Right atrium auricular region (tissue), 2 donors: ENCODE measurements at regions not wholly inside any gene's neighbourhood (a gene's known extent, or its start where the extent isn't known, plus 50 kb on each side); places are given as distances from the start of the nearest gene placed in this dataset.
"Not testable (repeated sequence)": the region's sequence is repeated elsewhere in the genome, so short reads cannot be mapped to it uniquely, and the experiment has no call there.

Source experiments
- DNase-seq: peaks from one replicate; pipeline ENCODE4 v3.0.0-alpha.2; 2019; ENCODE audit warnings: low spot score
- H3K27ac ChIP-seq, 2 donors: fragments of 200-600 bp; sonication (generic); 1 replicate in 1 of 2; 2 replicates in 1 of 2; pipeline ENCODE4 v1.5.1; 2016 to 2019
- H3K27me3 ChIP-seq, 2 donors: fragments of 200-600 bp; sonication (generic); one replicate each; pipeline versions ENCODE4 v1.5.1 to v1.6.0; 2017 to 2019
- H3K36me3 ChIP-seq: fragments of 200-600 bp; sonication (generic); one replicate; pipeline ENCODE4 v1.5.1; 2016
- H3K4me1 ChIP-seq, 2 donors: fragments of 200-600 bp; sonication (generic); one replicate each; pipeline versions ENCODE4 v1.5.1 to v1.6.0; 2017 to 2019
- H3K4me3 ChIP-seq, 2 donors: fragments of 200-600 bp; sonication (generic); 1 replicate in 1 of 2; 2 replicates in 1 of 2; pipeline ENCODE4 v1.5.1; 2017 to 2019; ENCODE audit warnings: mild to moderate bottlenecking in 1 of 2, moderate library complexity in 1 of 2
- H3K9me3 ChIP-seq, 2 donors: fragments of 200-600 bp; sonication (generic); one replicate each; pipeline ENCODE4 v1.5.1; 2019
- TF ChIP-seq, protein P1 (sequence below), 2 donors: fragments of 200-600 bp; sonication (generic); IDR thresholded peaks; one replicate each; pipeline ENCODE4 v1.5.1; 2019; ENCODE audit warnings: antibody characterized with exemption in 2 of 2

DNA sequence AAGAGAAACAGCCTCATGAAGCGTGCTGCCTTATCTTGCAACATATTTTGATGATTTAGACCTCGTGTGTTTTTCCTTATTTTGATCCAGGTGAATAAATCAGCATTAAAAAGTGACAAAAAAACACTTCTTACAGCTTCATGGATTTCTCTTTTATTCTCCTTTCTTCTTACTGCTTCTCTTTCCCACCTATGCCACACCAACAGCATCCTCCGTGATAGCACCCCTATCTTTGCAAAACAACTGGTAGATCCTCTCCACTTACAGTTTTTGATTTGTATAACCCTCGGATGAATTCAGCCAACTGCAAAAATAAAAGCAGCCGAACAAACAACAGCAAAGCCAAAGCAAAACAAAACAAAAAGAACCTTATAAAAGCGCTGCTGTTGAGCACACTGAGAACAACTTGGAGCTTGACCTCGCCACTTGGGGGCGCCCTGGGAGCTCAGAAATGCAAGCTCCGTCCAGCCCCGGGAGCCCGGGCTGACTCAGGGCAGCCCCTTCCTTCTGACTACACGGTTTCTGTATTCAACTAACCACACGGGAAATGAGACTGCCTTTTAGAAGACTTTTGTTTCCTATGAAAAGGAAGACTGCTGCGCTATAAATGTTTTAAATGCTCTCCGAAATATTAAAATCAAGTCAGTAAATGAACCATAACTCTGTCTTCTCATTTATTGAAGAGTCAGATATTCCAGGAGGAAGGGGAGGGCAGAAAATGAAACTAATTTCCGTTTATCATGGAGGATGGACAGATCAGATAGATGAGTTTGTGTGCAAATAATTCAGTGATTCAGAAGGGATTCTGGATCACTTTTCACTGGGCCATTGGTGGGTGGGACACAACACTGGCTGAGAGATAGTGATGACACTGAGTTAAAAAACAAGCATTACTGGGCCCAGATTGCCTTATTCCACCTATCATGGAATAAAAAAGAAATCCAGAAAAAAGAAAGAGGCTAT lies 186.8 kb downstream of the ATP6V0E2 start:
- not testable (repeated sequence) for H3K9me3 ChIP-seq, H3K4me3 ChIP-seq, H3K27me3 ChIP-seq, H3K36me3 ChIP-seq, H3K4me1 ChIP-seq, H3K27ac ChIP-seq
- DNase-seq, result peak; percentile 80
- TF ChIP-seq, protein P1, sequence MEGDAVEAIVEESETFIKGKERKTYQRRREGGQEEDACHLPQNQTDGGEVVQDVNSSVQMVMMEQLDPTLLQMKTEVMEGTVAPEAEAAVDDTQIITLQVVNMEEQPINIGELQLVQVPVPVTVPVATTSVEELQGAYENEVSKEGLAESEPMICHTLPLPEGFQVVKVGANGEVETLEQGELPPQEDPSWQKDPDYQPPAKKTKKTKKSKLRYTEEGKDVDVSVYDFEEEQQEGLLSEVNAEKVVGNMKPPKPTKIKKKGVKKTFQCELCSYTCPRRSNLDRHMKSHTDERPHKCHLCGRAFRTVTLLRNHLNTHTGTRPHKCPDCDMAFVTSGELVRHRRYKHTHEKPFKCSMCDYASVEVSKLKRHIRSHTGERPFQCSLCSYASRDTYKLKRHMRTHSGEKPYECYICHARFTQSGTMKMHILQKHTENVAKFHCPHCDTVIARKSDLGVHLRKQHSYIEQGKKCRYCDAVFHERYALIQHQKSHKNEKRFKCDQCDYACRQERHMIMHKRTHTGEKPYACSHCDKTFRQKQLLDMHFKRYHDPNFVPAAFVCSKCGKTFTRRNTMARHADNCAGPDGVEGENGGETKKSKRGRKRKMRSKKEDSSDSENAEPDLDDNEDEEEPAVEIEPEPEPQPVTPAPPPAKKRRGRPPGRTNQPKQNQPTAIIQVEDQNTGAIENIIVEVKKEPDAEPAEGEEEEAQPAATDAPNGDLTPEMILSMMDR (IDR thresholded peaks at IDR 0.05), result peak; percentile 17 to 50

DNA sequence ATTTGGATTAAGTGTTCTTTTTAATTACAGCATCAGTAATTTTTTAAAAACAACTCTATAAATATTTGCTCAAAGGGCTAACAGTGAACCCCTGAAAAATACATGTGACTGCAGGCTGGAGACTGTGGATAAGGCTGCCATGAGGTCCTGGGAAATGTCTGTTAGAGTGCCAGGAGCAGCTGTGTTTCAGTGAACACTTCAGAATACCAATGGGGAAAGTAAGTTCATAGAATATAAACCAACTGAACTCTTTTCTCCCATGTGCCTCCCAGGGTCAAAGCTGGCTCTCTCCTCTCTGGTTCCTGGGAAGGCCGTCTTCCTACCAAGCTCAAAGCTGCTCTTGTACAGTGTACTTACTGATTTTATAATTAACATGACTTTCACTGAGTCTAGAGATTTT lies 189.4 kb downstream of the ATP6V0E2 start:
- not testable (repeated sequence) for H3K9me3 ChIP-seq

DNA sequence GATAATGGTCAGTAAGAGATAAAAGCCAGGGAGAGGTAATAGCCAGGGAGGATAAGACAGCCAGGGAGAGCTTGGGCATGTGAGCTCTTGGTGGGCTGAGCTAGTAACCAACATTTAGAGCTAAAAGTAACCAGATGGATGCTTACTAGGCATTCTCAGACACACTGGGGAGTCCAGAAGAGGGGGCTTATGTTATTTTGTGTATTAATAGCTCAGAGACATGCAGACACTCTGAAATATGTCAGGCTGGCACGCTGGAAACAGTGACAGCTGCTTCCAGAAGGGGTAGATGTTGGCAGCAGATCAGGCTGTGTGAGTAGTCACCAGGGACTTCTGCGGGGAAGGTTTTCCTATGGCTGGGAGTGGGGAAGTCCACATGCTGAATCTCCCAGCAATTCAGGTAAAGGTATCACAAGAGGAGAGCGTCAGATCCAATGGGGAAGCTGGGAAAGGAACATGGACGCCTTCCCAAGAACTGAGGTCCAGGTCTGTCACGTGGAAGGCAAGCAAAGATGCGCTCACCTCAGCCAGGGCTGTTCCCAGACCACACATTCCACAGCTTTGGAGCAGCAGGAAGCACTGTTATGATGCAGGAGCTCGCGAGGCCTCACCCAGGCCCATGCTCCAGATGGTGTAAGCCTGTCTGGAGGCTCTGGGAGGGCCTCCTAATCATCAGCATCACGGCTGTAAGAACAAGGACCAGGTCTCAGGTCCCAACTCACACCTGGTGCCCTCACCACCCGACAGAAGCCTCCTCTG lies 196.0 kb downstream of the ATP6V0E2 start:
- H3K36me3 ChIP-seq, H3K4me3 ChIP-seq, H3K9me3 ChIP-seq, H3K27me3 ChIP-seq, H3K4me1 ChIP-seq, H3K27ac ChIP-seq, DNase-seq: not testable (repeated sequence)

More for the DNA sequence above, 189.4 kb downstream of the ATP6V0E2 start:
- DNase-seq, H3K4me1 ChIP-seq, H3K27ac ChIP-seq, H3K27me3 ChIP-seq, H3K36me3 ChIP-seq, H3K4me3 ChIP-seq: not testable (repeated sequence)

DNA sequence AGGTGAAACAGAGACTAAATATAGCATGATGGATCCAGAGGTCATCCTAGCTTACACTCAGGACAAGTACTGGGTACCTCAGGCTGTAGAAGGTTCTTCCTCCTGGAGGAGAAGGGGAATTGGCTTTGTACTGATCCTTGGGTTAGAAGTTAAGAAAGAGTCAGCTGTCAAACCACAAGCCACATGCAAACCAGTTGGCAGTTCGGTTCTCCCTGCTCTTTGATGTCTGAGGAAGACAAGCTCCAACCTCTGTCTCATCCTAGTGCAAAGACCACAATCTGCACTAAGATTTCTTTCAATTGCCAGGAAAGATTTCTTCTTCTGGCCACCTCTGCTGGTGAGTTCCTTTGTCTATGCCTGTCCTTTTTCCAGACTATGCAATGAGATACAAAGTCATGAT lies 203.8 kb downstream of the ATP6V0E2 start:
- not testable (repeated sequence) for H3K4me3 ChIP-seq, H3K27ac ChIP-seq, H3K4me1 ChIP-seq, DNase-seq, H3K27me3 ChIP-seq, H3K36me3 ChIP-seq, H3K9me3 ChIP-seq

DNA sequence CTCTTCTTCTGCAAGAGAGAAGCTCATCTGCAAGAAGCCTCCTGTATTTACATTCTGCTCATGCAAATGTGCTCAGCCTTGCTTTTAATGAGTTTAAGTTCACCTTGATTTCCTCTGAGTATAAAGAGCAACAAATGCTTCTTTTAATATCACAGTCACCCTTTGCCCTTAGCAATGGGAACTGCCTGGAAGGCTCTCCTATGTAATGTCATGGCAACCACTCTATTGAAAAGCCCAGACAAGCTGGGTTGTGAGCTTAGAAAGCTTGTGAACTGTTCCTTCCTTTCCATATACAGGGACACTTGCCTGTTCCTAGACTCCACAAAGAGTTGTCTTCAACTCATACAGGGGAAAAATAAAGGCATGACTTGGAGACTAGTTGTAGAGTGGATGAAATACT lies 208.1 kb downstream of the ATP6V0E2 start:
- H3K27ac ChIP-seq, H3K36me3 ChIP-seq, H3K9me3 ChIP-seq, H3K4me1 ChIP-seq, H3K27me3 ChIP-seq, H3K4me3 ChIP-seq, DNase-seq: not testable (repeated sequence)

DNA sequence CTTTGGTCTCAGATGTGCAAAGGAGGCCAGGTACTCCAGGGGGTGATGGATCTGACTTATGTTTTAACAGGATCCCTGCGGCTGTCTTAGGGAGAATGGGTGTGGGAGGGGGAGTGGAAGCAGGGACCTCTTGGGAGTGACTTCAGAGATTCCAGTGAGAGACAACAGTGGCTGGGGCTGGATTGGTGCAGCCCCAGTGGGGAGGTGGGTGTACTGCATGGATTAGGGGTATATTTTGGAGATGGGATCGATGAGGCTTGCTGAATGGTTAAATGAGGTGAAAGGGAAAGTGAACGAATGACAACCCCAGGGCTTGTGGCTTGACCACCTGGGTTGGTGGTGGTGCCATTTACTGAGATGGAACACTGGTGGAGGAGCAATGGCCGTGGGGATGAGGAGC lies 211.0 kb downstream of the ATP6V0E2 start:
- H3K4me3 ChIP-seq, H3K27ac ChIP-seq, DNase-seq, H3K36me3 ChIP-seq, H3K4me1 ChIP-seq, H3K27me3 ChIP-seq, H3K9me3 ChIP-seq: not testable (repeated sequence)

DNA sequence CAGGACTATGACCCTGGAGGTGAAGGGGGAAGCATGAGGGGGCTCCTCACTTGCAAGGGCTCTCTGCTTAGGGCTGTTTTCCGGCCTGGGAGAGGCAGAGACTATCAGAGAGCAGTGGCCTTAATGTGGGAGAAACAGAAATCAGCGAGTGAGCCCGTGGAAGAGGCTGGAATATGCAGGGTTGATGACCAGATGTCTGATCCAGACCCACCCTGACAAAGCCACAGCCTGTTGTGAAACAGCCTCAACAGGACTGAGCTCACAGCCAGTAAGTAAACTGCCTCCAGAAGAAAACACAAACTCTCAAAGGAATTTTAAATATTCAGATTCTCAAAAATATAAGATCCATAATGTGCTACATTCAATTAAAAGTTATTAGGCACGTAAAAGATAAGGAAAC lies 213.7 kb downstream of the ATP6V0E2 start:
- H3K9me3 ChIP-seq, H3K27me3 ChIP-seq, H3K4me3 ChIP-seq, H3K4me1 ChIP-seq, DNase-seq, H3K36me3 ChIP-seq, H3K27ac ChIP-seq: not testable (repeated sequence)

DNA sequence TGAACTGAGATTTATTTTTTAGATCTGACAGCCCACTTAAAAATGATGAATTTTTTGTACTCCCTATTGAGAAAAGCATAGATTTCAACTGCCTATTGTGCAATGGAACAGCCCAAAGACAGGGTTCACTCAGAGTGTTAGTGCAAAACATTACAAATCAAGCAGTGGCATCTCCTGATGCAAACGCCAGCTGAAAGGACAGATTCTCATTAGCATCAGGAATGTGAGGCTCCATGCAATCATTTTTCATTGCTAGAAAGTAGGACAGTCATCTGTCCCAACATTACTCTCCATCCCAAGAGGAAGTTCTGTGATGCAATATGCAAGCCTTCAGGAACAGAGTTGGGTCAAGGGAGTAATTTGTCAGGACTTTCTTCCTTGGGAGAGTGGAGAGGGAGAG lies 215.4 kb downstream of the ATP6V0E2 start:
- H3K4me3 ChIP-seq, H3K4me1 ChIP-seq, H3K27me3 ChIP-seq, H3K27ac ChIP-seq, H3K9me3 ChIP-seq, H3K36me3 ChIP-seq, DNase-seq: not testable (repeated sequence)

DNA sequence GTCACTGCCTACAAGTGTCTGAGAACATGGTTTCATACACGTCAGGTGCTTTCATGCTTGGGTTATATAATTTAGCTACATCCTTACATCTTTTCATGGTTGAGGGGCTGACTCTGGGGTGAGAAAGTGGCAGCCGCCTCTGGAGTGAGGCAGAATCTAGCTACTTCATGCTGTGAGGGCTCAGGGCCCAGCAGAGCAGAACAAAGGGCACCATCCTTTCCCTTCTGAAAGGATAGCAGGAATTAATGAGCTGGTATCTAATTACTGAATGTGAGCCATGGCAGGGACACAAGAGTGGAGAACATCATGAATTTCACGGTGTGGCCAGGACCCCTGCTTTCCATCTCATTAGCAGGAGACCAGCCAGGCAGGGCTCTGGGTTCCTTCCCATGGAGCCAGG lies 217.0 kb downstream of the ATP6V0E2 start:
- DNase-seq, H3K9me3 ChIP-seq, H3K36me3 ChIP-seq, H3K4me1 ChIP-seq, H3K27me3 ChIP-seq, H3K27ac ChIP-seq, H3K4me3 ChIP-seq: not testable (repeated sequence)

DNA sequence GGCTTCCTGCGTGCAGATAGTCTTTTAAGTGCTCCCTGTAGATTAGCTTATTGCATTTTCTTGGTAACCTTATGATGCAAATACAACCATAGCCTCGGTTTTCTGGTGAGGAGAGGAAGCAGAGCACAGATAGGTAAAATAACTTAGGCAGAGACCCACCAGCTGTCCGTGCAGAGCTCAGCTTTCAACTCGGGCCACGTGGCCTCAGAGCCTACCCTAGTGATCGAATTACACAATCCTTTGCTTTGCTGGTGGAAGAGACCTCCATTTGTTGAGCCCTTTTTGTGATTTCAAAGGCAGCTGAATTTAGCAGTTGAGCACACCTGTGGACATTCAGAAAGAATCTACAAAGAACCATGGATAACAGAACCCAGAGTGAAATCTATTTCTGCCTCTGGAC lies 220.1 kb downstream of the ATP6V0E2 start:
- DNase-seq, H3K36me3 ChIP-seq, H3K4me1 ChIP-seq, H3K27me3 ChIP-seq, H3K4me3 ChIP-seq, H3K9me3 ChIP-seq, H3K27ac ChIP-seq: not testable (repeated sequence)

DNA sequence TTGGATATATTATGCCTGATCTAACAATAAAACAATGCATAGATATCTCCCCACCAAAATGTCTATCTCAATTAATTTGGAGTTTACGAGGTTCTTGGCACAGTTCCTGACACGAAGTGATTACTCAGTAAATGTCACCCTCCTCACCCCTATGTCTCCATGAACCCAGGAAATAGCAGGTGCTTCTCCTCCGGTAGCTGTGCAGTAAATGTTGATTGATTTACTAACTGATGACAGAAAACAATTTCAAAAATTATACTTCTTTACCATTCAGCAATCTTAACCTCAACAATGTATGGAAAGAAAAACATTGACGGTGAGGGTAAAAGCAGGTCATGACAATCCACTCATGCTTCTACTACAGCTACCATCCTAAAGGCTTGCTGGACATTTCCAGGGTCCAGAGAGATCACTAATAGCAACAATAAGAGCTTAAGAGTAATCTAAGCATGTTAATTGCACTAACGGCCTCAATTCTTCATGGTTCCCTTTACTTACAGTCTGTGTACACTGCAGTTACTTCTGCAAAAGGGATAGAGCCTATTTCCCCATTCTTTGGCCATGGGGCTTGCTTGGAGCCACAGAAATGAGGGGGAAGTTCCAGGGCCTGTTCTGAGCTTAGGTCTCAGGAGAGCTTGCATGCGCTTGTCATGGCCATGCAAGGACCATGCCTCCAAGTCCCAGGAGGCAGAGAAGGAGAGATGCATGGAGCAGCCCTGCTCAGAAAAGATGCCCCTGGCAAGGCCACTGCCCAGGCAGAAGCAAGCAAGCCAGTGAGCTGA lies 222.6 kb downstream of the ATP6V0E2 start:
- H3K27ac ChIP-seq, H3K27me3 ChIP-seq, H3K4me1 ChIP-seq, H3K36me3 ChIP-seq, DNase-seq, H3K4me3 ChIP-seq, H3K9me3 ChIP-seq: not testable (repeated sequence)

DNA sequence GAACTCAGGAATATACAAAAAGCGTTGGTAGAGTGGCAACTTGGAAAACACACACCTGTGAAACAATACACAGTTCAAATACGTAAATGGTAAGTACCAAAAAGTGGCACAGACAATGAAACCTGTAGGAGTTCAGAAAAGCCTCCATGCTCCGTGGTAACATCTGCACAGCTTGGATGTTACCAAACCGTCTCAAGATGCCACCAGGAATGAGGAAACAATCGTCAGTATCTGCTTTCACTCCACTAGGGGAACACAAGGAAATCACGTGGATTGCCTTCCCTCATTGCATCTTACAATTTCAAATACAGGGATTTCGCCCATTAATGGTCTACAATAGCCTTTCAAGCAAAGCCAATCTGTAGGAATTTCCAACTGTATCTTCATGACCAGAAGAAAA lies 224.6 kb upstream of the LRRC61 start:
- H3K27me3 ChIP-seq, DNase-seq, H3K9me3 ChIP-seq: not testable (repeated sequence)

DNA sequence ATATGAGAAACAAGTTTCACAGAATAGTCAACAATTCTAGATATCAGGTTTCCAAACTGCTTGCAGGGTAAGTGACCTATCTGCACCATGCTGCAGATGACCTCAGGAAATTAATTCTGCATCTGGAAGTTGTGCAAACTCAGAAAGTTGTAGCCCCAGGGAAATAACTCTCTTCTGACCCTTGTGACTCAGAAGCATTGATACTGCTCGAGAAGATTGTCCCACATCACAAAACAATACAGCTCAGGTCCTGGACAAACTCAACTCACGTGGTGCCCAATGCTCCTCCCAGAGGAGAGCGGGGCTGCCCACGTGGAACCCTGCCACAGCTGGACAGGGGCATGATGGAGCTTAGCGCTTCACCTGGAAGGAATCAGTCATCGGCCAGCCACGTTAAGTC lies 221.9 kb upstream of the LRRC61 start:
- H3K4me1 ChIP-seq, result not testable (repeated sequence)

More for the DNA sequence above, 224.6 kb upstream of the LRRC61 start:
- H3K36me3 ChIP-seq, H3K27ac ChIP-seq, H3K4me1 ChIP-seq, H3K4me3 ChIP-seq: not testable (repeated sequence)

More for the DNA sequence above, 221.9 kb upstream of the LRRC61 start:
- H3K36me3 ChIP-seq, H3K4me3 ChIP-seq, DNase-seq, H3K27me3 ChIP-seq, H3K27ac ChIP-seq, H3K9me3 ChIP-seq: not testable (repeated sequence)
